ENCODE measurements at regions not wholly inside any gene's neighbourhood (a gene's known extent, or its start where the extent isn't known, plus 50 kb on each side); places are given as distances from the start of the nearest gene placed in this dataset.

GRCh38 chr18:42649331-42650035 lies 466.0 kb downstream of the RIT2 start:
- no peak for DNase-seq

- no peak for DNase-seq
These were observed 460.9 kb downstream of the RIT2 start for GRCh38 chr18:42654556-42654955.

GRCh38 chr18:42657551-42657950 lies 457.9 kb downstream of the RIT2 start:
- DNase-seq = no peak

- no peak for DNase-seq
These were observed 457.3 kb downstream of the RIT2 start for GRCh38 chr18:42658171-42658570.

GRCh38 chr18:42659187-42659586 lies 456.3 kb downstream of the RIT2 start:
- no peak for DNase-seq

- no peak for DNase-seq
These were observed 444.6 kb downstream of the RIT2 start for GRCh38 chr18:42670860-42671259.

GRCh38 chr18:42675810-42676209 lies 439.7 kb downstream of the RIT2 start:
- peak; percentile 70 for DNase-seq

- no peak for DNase-seq
These were observed 432.4 kb downstream of the RIT2 start for GRCh38 chr18:42683094-42683493.

- DNase-seq = no peak
These were observed 426.2 kb downstream of the RIT2 start for GRCh38 chr18:42689310-42689709.
